HFFc6 (cell line): ENCODE measurements at regions not wholly inside any gene's neighbourhood (a gene's known extent, or its start where the extent isn't known, plus 50 kb on each side); places are given as distances from the start of the nearest gene placed in this dataset.

ENCODE experiments used
- DNase-seq: peaks from one replicate; pipeline ENCODE4 v3.0.0-alpha.2; 2018
- H3K27ac Mint-ChIP-seq: 2 replicates; pipeline ENCODE4 v1.8.0; 2020; ENCODE audit warnings: mild to moderate bottlenecking, mixed read lengths
- H3K27me3 Mint-ChIP-seq: 2 replicates; pipeline ENCODE4 v1.8.0; 2021; ENCODE audit warnings: mild to moderate bottlenecking, moderate library complexity, mixed read lengths; ENCODE audit not compliant: insufficient read depth
- H3K36me3 Mint-ChIP-seq: 2 replicates; pipeline ENCODE4 v1.8.0; 2021; ENCODE audit warnings: low read depth, mixed read lengths
- H3K4me1 Mint-ChIP-seq: 2 replicates; pipeline ENCODE4 v1.8.0; 2020; ENCODE audit warnings: low read depth, mixed read lengths
- H3K4me3 Mint-ChIP-seq: 2 replicates; pipeline ENCODE4 v1.8.0; 2020; ENCODE audit warnings: mild to moderate bottlenecking, moderate library complexity, mixed read lengths
- H3K9me3 Mint-ChIP-seq: 2 replicates; pipeline ENCODE4 v1.8.0; 2020; ENCODE audit warnings: mild to moderate bottlenecking, mixed read lengths
- TF ChIP-seq, protein P1 (sequence below): fragments of 200-600 bp; sonication (generic); IDR thresholded peaks from 2 replicates; pipeline ENCODE4 v1.5.0; 2021; ENCODE audit warnings: antibody characterized with exemption, mild to moderate bottlenecking

DNA sequence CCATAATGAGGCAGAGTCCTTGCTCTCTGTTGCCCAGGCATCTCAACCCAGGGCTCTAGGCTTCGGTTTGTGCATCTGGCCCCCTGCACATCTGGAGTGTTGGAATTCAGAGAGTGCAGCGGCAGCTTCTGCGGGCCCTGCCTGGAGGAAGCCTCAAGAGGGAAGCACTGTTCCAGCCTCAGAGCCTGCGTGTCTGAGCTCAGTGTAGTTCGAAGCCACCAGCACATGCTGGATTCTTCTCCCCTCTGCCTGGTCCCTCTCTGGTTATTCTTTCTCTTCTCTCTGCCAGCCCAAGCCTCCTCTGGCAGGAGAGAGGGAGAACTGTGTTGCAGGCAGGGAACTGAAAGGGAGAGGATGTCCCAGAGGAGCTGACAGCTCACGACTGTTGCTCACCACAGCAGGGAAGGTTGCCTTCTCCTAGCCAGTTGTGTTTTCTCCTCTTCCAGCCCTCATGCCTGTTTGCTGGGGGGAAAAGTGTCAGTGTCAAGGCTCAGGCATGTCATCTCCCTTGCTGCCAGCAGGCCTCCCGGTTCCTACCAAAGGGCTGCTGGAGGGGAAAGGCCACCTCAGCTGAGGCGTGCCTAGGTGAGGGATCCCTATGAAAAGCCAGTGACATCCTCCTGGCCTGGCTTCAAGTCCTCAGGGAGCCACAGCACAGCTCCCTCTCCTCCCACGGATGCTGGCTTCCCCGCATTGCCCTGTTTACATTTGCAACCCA is 126.0 kb upstream of the LRFN2 start:
- TF ChIP-seq, protein P1, sequence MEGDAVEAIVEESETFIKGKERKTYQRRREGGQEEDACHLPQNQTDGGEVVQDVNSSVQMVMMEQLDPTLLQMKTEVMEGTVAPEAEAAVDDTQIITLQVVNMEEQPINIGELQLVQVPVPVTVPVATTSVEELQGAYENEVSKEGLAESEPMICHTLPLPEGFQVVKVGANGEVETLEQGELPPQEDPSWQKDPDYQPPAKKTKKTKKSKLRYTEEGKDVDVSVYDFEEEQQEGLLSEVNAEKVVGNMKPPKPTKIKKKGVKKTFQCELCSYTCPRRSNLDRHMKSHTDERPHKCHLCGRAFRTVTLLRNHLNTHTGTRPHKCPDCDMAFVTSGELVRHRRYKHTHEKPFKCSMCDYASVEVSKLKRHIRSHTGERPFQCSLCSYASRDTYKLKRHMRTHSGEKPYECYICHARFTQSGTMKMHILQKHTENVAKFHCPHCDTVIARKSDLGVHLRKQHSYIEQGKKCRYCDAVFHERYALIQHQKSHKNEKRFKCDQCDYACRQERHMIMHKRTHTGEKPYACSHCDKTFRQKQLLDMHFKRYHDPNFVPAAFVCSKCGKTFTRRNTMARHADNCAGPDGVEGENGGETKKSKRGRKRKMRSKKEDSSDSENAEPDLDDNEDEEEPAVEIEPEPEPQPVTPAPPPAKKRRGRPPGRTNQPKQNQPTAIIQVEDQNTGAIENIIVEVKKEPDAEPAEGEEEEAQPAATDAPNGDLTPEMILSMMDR, result peak; percentile 28; the same call in 1 of the 2 replicates
- H3K27me3 Mint-ChIP-seq, result peaks cover 26% of the 10 kb centered on the region

DNA sequence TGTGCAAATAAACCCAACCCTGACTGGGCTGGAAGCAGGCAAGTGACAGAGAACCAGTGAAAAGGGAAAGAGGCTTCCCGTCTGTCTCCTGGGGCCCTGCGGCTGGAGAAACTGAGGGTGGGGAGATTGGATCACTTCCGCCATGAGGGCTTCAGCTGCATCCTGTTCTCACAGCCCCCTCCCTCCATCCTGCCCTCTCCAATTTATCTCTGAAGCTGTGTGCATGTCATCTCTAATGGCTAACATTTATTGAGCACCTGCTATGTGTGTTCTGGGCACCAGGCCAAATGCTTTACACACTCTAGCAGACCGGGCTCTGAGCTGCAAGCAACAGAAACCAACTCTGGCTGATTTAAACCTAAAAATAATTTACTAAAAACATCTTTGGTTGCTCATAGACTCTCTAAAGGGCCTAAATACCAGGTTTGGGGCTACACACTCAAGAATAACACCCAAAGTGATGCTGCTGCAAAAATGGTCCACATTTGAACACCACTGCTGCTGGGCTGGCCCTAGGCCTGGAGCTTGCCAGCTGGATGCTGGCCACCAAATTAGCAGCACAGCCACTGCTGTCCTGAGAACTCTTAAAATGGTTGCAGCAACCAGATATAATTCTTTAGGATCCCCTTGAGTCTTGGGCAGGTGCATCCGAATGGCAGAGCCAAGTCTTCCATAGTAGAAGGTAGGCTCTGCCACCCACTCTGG is 123.6 kb upstream of the LRFN2 start:
- no peaks in the 10 kb centered on the region for H3K9me3 Mint-ChIP-seq
- no peak overlapping the region for H3K4me3 Mint-ChIP-seq
- no peaks in the 10 kb centered on the region for H3K36me3 Mint-ChIP-seq
- no peak overlapping the region for H3K27ac Mint-ChIP-seq
- TF ChIP-seq, protein P1, result no peak
- H3K4me1 Mint-ChIP-seq, result no peaks in the 10 kb centered on the region
- no peak for DNase-seq
- H3K27me3 Mint-ChIP-seq, result peaks cover 29% of the 10 kb centered on the region

More for the DNA sequence above, 126.0 kb upstream of the LRFN2 start:
- DNase-seq, result no peak
- no peaks in the 10 kb centered on the region for H3K36me3 Mint-ChIP-seq
- H3K27ac Mint-ChIP-seq, result no peak overlapping the region
- no peaks in the 10 kb centered on the region for H3K4me1 Mint-ChIP-seq
- H3K9me3 Mint-ChIP-seq, result no peaks in the 10 kb centered on the region
- no peak overlapping the region for H3K4me3 Mint-ChIP-seq

DNA sequence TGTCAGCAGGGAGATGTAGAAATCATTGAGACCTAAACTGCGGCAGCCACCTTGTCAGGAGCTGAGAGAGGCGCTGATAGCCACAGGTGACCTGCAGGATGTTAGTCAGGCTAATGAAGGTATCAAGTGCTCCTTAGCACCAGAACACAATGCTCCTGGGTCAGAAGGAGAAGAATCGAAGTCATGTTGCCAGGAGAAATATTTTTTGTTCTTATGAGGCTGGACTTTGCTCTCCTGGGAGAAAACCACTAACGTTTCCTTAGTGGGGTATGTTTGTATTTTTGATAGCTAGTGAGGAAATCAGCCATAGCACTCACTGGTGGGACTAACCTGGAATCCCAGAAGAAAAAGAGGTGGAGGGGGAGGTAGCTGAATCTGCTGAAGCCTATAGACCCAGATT is 120.9 kb upstream of the LRFN2 start:
- TF ChIP-seq, protein P1, result no peak
- no peak overlapping the region for H3K27ac Mint-ChIP-seq
- no peak for DNase-seq
- peaks cover 14% of the 10 kb centered on the region for H3K27me3 Mint-ChIP-seq
- no peaks in the 10 kb centered on the region for H3K36me3 Mint-ChIP-seq
- H3K4me3 Mint-ChIP-seq, result no peak overlapping the region
- no peaks in the 10 kb centered on the region for H3K4me1 Mint-ChIP-seq
- no peaks in the 10 kb centered on the region for H3K9me3 Mint-ChIP-seq

DNA sequence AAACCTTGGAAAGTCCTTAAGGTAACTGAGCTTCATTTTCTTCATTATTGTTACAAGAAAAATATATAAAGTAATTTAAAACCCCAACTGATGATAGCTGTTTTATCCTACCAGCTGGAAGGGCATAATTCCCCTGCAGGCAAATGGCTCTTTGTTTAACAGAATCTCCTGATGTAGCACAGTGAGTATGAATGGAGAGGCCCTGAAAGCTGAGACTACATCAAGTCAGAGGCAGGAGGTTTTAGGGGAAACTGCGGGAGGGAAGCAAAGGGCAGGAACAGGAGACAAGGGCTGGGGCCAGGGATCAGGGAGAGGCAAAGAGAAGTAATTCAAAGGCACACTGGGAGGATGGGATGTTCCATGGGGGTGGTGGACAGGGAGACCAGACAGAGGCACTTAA is 119.0 kb upstream of the LRFN2 start:
- H3K4me3 Mint-ChIP-seq, result no peak overlapping the region

DNA sequence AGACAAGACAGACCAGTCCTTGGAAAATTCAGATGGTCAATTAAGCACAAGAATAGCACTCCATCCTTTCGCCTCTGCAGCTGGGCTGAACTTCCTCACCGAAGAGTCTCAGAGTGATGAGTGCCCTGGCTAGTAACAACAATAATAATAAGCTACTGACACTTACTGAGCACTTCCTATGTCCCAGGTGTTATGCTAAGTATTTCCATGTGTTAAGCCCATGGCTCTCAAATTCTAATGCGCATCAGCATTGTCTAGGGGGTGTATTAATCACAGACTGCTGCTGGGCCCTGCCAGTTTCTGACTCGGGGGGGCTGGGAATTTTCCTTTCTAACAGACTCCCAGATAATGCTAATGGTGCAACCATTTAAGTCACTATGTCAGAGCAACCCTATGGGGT is 118.2 kb upstream of the LRFN2 start:
- Mint-ChIP-seq H3K9me3 (no peaks in the 10 kb centered on the region), H3K4me1 (no peaks in the 10 kb centered on the region), H3K27me3 (peaks cover 10% of the 10 kb centered on the region), H3K27ac (no peak overlapping the region), H3K36me3 (no peaks in the 10 kb centered on the region), H3K4me3 (no peak overlapping the region)
- DNase-seq, result no peak
- TF ChIP-seq, protein P1, result no peak

More for the DNA sequence above, 119.0 kb upstream of the LRFN2 start:
- Mint-ChIP-seq H3K36me3 (no peaks in the 10 kb centered on the region), H3K27ac (no peak overlapping the region), H3K9me3 (no peaks in the 10 kb centered on the region), H3K4me1 (no peaks in the 10 kb centered on the region), H3K27me3 (peaks cover 11% of the 10 kb centered on the region)
- no peak for DNase-seq
- TF ChIP-seq, protein P1, result no peak
